B cell (primary cell): ENCODE measurements at regions not wholly inside any gene's neighbourhood (a gene's known extent, or its start where the extent isn't known, plus 50 kb on each side); places are given as distances from the start of the nearest gene placed in this dataset.

Experiments used
- ATAC-seq: fragments of 200-7000 bp; cut with Tn5 transposase; one replicate; pipeline ENCODE4 v1.10.0; 2021; ENCODE audit warnings: low read depth, mild to moderate bottlenecking, moderate number of reproducible peaks, moderate library complexity
- CTCF ChIA-PET: fragments of 350-600 bp; sonication (Branson Sonifier 250); formaldehyde crosslinking; loops from one replicate; lab custom pipeline; 2021; ENCODE audit warnings: antibody characterized with exemption, inconsistent platforms; lab: Charles Lee
- POLR2A ChIA-PET: fragments of 350-600 bp; sonication (Branson Sonifier 250); formaldehyde crosslinking; loops from one replicate; lab custom pipeline; 2021; ENCODE audit warnings: antibody characterized with exemption; lab: Charles Lee
- DNase-seq: peaks from one replicate; pipeline ENCODE4 v3.0.0; 2013
- H2AFZ ChIP-seq: 2 replicates; pipeline ENCODE4 v1.6.1; 2012; ENCODE audit warnings: mild to moderate bottlenecking, low read depth, low read length; ENCODE audit not compliant: insufficient read depth, poor library complexity, severe bottlenecking
- H3K27ac ChIP-seq, 2 donors: 1 replicate in 1 of 2; 2 replicates in 1 of 2; pipeline ENCODE4 v1.5.1; 2012 to 2013; ENCODE audit warnings: low read length in 2 of 2, mild to moderate bottlenecking in 2 of 2, moderate library complexity in 1 of 2
- H3K27me3 ChIP-seq, 4 experiments: fragments of 200-600 bp in 1 of 4; sonication (generic) in 1 of 4; replicated peaks in 1 of 4; 1 replicate in 2 of 4; 2 replicates in 2 of 4; pipeline versions ENCODE4 v1.6.1 to v1.7.0; 2013 to 2016; ENCODE audit warnings: low read length in 3 of 4, mild to moderate bottlenecking in 2 of 4, mixed read lengths in 1 of 4, moderate library complexity in 1 of 4; ENCODE audit not compliant: insufficient read depth in 4 of 4, control insufficient read depth in 3 of 4; ENCODE audit errors: control extremely low read depth in 1 of 4
- H3K36me3 ChIP-seq, 2 experiments: replicated peaks in 1 of 2; 1 replicate in 1 of 2; 2 replicates in 1 of 2; pipeline versions ENCODE4 v1.6.1 to v1.7.1; 2013; ENCODE audit warnings: low read length in 1 of 2; ENCODE audit not compliant: insufficient read depth in 2 of 2, control insufficient read depth in 1 of 2; ENCODE audit errors: control extremely low read depth in 1 of 2, extremely low read depth in 1 of 2
- H3K4me1 ChIP-seq, 2 donors: fragments of 200-600 bp in 1 of 2; sonication (generic) in 1 of 2; 1 replicate in 1 of 2; 2 replicates in 1 of 2; pipeline versions ENCODE4 v1.5.1 to v1.6.1; 2013 to 2017; ENCODE audit warnings: low read length in 2 of 2; ENCODE audit not compliant: control insufficient read depth in 2 of 2, insufficient read depth in 2 of 2
- H3K4me2 ChIP-seq: replicated peaks from 2 replicates; pipeline ENCODE3; 2012; ENCODE audit warnings: mild to moderate bottlenecking, low read depth, low read length; ENCODE audit not compliant: poor library complexity, severe bottlenecking
- H3K4me3 ChIP-seq, 5 experiments: fragments of 200-600 bp in 1 of 5; sonication (generic) in 1 of 5; 1 replicate in 3 of 5; 2 replicates in 2 of 5; pipeline versions ENCODE4 v1.5.1 to v1.7.0; 2011 to 2016; ENCODE audit warnings: low read length in 4 of 5, mild to moderate bottlenecking in 4 of 5, low read depth in 2 of 5, control low read depth in 1 of 5, moderate library complexity in 1 of 5; ENCODE audit not compliant: insufficient read depth in 1 of 5; ENCODE audit errors: control extremely low read depth in 1 of 5, extremely low read depth in 1 of 5
- H3K79me2 ChIP-seq: fragments of 200-600 bp; sonication (generic); one replicate; pipeline ENCODE4 v1.6.0; 2016; ENCODE audit warnings: low read length; ENCODE audit not compliant: control insufficient read depth, insufficient read depth
- H3K9ac ChIP-seq: fragments of 200-600 bp; sonication (generic); 2 replicates; pipeline ENCODE4 v1.6.1; 2017; ENCODE audit warnings: mild to moderate bottlenecking, low read length, moderate library complexity
- H3K9me3 ChIP-seq, 3 donors: one replicate each; pipeline versions ENCODE4 v1.6.1 to v1.7.1; 2013; ENCODE audit warnings: low read length in 2 of 3; ENCODE audit not compliant: control insufficient read depth in 2 of 3, insufficient read depth in 1 of 3; ENCODE audit errors: control extremely low read depth in 1 of 3
- H4K20me1 ChIP-seq: 2 replicates; pipeline ENCODE4 v1.6.0; 2012; ENCODE audit warnings: mild to moderate bottlenecking, low read length; ENCODE audit not compliant: insufficient read depth, control insufficient read depth, poor library complexity, severe bottlenecking
- H3K27ac Mint-ChIP-seq: one replicate; pipeline ENCODE4 v1.8.0; 2021; ENCODE audit warnings: mixed read lengths
- H3K27me3 Mint-ChIP-seq: one replicate; pipeline ENCODE4 v1.8.0; 2021; ENCODE audit warnings: mixed read lengths
- H3K4me1 Mint-ChIP-seq: one replicate; pipeline ENCODE4 v1.8.0; 2021; ENCODE audit warnings: mixed read lengths
- H3K4me3 Mint-ChIP-seq: one replicate; pipeline ENCODE4 v1.8.0; 2021; ENCODE audit warnings: mixed read lengths
- H3K9me3 Mint-ChIP-seq: one replicate; pipeline ENCODE4 v1.8.0; 2022; ENCODE audit warnings: mixed read lengths; ENCODE audit not compliant: insufficient read depth
- CTCF ChIP-seq: fragments of 200-600 bp; IDR thresholded peaks from one replicate; pipeline ENCODE4 v1.8.0; 2022; ENCODE audit warnings: antibody characterized with exemption, mild to moderate bottlenecking
- EZH2 ChIP-seq: IDR thresholded peaks from 2 replicates; pipeline ENCODE4 v1.6.1; 2012; ENCODE audit warnings: borderline replicate concordance, low read depth, mild to moderate bottlenecking, moderate library complexity, low read length; ENCODE audit not compliant: insufficient read depth, poor library complexity, severe bottlenecking
- WGBS: methylation state at CpG from one replicate; pipeline ENCODE4 v1.1.5; 2013; ENCODE audit warnings: missing lambda C conversion rate; ENCODE audit not compliant: insufficient coverage; 5-methylcytosine and 5-hydroxymethylcytosine counted together
- intact Hi-C: fragments of 100-400 bp; cut with micrococcal nuclease; formaldehyde crosslinking; loops from one replicate; pipeline ENCODE4 v1.10.0; 2022

GRCh38 chr4:117422297-117422696 lies 336.9 kb upstream of the TRAM1L1 start:
- no peaks in the 10 kb centered on the region for H3K4me1 Mint-ChIP-seq
- CTCF ChIA-PET: no interaction called here
- no peak overlapping the region for H3K4me3 ChIP-seq
- no peak overlapping the region for H3K27ac ChIP-seq
- H2AFZ ChIP-seq: no peak overlapping the region
- intact Hi-C loops: no loop called here
- DNase-seq: no peak
- H3K79me2 ChIP-seq: no peaks in the 10 kb centered on the region
- no peaks in the 10 kb centered on the region for H3K4me1 ChIP-seq
- no peak for ATAC-seq
- no peaks in the 10 kb centered on the region for H3K27me3 Mint-ChIP-seq
- no peaks in the 10 kb centered on the region for H3K36me3 ChIP-seq
- H3K4me3 Mint-ChIP-seq: no peak overlapping the region
- H3K27ac Mint-ChIP-seq: no peak overlapping the region
- no peaks in the 10 kb centered on the region for H3K9me3 ChIP-seq
- POLR2A ChIA-PET: no interaction called here
- no peak for TF ChIP-seq EZH2
- no peak for TF ChIP-seq CTCF
- no peaks in the 10 kb centered on the region for H3K27me3 ChIP-seq
- H4K20me1 ChIP-seq: no peaks in the 10 kb centered on the region
- no peak overlapping the region for H3K9ac ChIP-seq
- WGBS: 91% methylated on average over 4 of the region's 5 CpGs
- H3K4me2 ChIP-seq: no peak overlapping the region
- peaks cover 7% of the 10 kb centered on the region for H3K9me3 Mint-ChIP-seq

DNA sequence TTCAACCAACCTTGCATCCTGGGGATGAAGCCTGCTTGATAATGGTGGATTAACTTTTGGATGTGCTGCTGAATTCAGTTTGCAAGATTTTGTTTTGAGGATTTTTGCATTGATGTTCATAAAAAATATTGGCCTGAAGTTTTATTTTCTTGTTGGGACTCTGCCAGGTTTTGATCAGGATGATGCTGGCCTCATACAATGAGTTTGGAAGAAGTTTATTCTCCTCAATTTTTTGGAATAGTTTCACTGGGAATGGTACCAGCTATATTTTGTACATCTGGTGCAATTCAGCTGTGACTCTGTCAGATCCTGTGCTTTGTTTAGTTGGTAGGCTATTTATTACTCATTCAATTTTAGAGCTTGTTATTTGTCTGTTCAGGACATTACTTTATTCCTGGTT lies 340.3 kb upstream of the TRAM1L1 start:
- ChIA-PET POLR2A (no interaction called here), CTCF (no interaction called here)
- no peaks in the 10 kb centered on the region for H3K27me3 ChIP-seq
- H3K36me3 ChIP-seq: no peaks in the 10 kb centered on the region
- no peak overlapping the region for H3K9ac ChIP-seq
- TF ChIP-seq CTCF: no peak
- no peak for TF ChIP-seq EZH2
- no peaks in the 10 kb centered on the region for H4K20me1 ChIP-seq
- H3K27ac ChIP-seq: no peak overlapping the region
- intact Hi-C loops: no loop called here
- Mint-ChIP-seq H3K4me1 (no peaks in the 10 kb centered on the region), H3K27ac (no peak overlapping the region), H3K9me3 (peaks cover 10% of the 10 kb centered on the region), H3K27me3 (no peaks in the 10 kb centered on the region), H3K4me3 (no peak overlapping the region)
- H3K9me3 ChIP-seq: peaks cover 0 to 12% (median 0%) of the 10 kb centered on the region in 3 donors
- no peak overlapping the region for H3K4me2 ChIP-seq
- no peaks in the 10 kb centered on the region for H3K4me1 ChIP-seq
- DNase-seq (no peak), ATAC-seq (no peak)
- H2AFZ ChIP-seq: no peak overlapping the region
- no peaks in the 10 kb centered on the region for H3K79me2 ChIP-seq
- no peak overlapping the region for H3K4me3 ChIP-seq
